Caco-2 (cell line): ENCODE measurements at regions not wholly inside any gene's neighbourhood (a gene's known extent, or its start where the extent isn't known, plus 50 kb on each side); places are given as distances from the start of the nearest gene placed in this dataset.

Experiments used
- BruUV-seq: library from RNA; stranded (reverse); fragments of 400-500 nt; replicated peaks from 2 replicates; lab custom pipeline; 2021; lab: Mats Ljungman, UMichigan
- CTCF ChIA-PET: fragments of 300-600 bp; sonication (Branson Sonifier 250); formaldehyde crosslinking; loops from one replicate; lab custom pipeline; 2022; ENCODE audit warnings: antibody characterized with exemption; lab: Charles Lee
- POLR2A ChIA-PET: fragments of 300-600 bp; sonication (Branson Sonifier 250); formaldehyde crosslinking; loops from one replicate; lab custom pipeline; 2022; ENCODE audit warnings: antibody characterized with exemption; lab: Charles Lee
- DNase-seq, 2 experiments: peaks; one replicate each; pipeline versions ENCODE4 v3.0.0 to v3.0.0-alpha.2; 2020 to 2022
- H3K27me3 ChIP-seq: replicated peaks from 2 replicates; pipeline ENCODE4 v1.6.0; 2011; ENCODE audit warnings: low read length; ENCODE audit not compliant: control insufficient read depth, insufficient read depth
- H3K36me3 ChIP-seq: 2 replicates; pipeline ENCODE4 v1.5.1; 2011; ENCODE audit warnings: low read length; ENCODE audit not compliant: control insufficient read depth, insufficient read depth
- H3K4me1 ChIP-seq: fragments of 250-450 bp; sonication (Bioruptor Pico); 2 replicates; pipeline ENCODE4 v1.5.1; 2020; ENCODE audit warnings: mild to moderate bottlenecking
- H3K4me3 ChIP-seq: 2 replicates; pipeline ENCODE4 v1.5.1; 2011; ENCODE audit warnings: low read depth, mild to moderate bottlenecking, control low read depth, low read length
- H3K9me3 ChIP-seq: fragments of 250-450 bp; sonication (Bioruptor Pico); 2 replicates; pipeline ENCODE4 v1.5.1; 2020; ENCODE audit warnings: mild to moderate bottlenecking, moderate library complexity
- H3K27ac Mint-ChIP-seq: one replicate; pipeline ENCODE4 v1.8.0; 2022; ENCODE audit warnings: mixed read lengths; ENCODE audit not compliant: unreplicated experiment
- H3K27me3 Mint-ChIP-seq: one replicate; pipeline ENCODE4 v1.8.0; 2022; ENCODE audit warnings: mixed read lengths; ENCODE audit not compliant: insufficient read depth, unreplicated experiment
- H3K36me3 Mint-ChIP-seq: one replicate; pipeline ENCODE4 v1.8.0; 2022; ENCODE audit warnings: mild to moderate bottlenecking, mixed read lengths; ENCODE audit not compliant: insufficient read depth, unreplicated experiment
- H3K4me1 Mint-ChIP-seq: one replicate; pipeline ENCODE4 v1.8.0; 2022; ENCODE audit warnings: low read depth, mixed read lengths; ENCODE audit not compliant: unreplicated experiment
- H3K4me3 Mint-ChIP-seq: one replicate; pipeline ENCODE4 v1.8.0; 2022; ENCODE audit warnings: mild to moderate bottlenecking, moderate library complexity, mixed read lengths; ENCODE audit not compliant: unreplicated experiment
- H3K9me3 Mint-ChIP-seq: one replicate; pipeline ENCODE4 v1.8.0; 2022; ENCODE audit warnings: mixed read lengths; ENCODE audit not compliant: unreplicated experiment
- intact Hi-C: fragments of 100-400 bp; cut with micrococcal nuclease; formaldehyde crosslinking; loops from one replicate; pipeline ENCODE4 v1.10.0; 2022; ENCODE audit not compliant: unreplicated experiment
- TF ChIP-seq, protein P1 (sequence below), 2 experiments: fragments of 200-600 bp in 1 of 2; IDR thresholded peaks; 1 replicate in 1 of 2; 2 replicates in 1 of 2; pipeline versions ENCODE4 v1.5.1 to v1.8.0; 2011 to 2022; ENCODE audit warnings: antibody characterized with exemption in 1 of 2, control low read depth in 1 of 2, inconsistent platforms in 1 of 2, low read depth in 1 of 2, low read length in 1 of 2, mild to moderate bottlenecking in 1 of 2, moderate library complexity in 1 of 2; ENCODE audit not compliant: insufficient read depth in 1 of 2, severe bottlenecking in 1 of 2, unreplicated experiment in 1 of 2

- TF ChIP-seq, protein P1, sequence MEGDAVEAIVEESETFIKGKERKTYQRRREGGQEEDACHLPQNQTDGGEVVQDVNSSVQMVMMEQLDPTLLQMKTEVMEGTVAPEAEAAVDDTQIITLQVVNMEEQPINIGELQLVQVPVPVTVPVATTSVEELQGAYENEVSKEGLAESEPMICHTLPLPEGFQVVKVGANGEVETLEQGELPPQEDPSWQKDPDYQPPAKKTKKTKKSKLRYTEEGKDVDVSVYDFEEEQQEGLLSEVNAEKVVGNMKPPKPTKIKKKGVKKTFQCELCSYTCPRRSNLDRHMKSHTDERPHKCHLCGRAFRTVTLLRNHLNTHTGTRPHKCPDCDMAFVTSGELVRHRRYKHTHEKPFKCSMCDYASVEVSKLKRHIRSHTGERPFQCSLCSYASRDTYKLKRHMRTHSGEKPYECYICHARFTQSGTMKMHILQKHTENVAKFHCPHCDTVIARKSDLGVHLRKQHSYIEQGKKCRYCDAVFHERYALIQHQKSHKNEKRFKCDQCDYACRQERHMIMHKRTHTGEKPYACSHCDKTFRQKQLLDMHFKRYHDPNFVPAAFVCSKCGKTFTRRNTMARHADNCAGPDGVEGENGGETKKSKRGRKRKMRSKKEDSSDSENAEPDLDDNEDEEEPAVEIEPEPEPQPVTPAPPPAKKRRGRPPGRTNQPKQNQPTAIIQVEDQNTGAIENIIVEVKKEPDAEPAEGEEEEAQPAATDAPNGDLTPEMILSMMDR (IDR thresholded peaks at IDR 0.05; ENCODE audit: insufficient read depth in 1 of 2, low read depth in 1 of 2, low read length in 1 of 2, severe bottlenecking in 1 of 2, unreplicated experiment in 1 of 2): no peak
- intact Hi-C loops: loop anchor here (10.0 kb wide), 1 partner anchor 486 kb away; no protein-coding TSS in a partner anchor
- Histone ChIP-seq H3K36me3 (no peaks in the 10 kb centered on the region), H3K4me1 (peaks cover 4% of the 10 kb centered on the region), H3K27me3 (no peaks in the 10 kb centered on the region), H3K9me3 (no peaks in the 10 kb centered on the region), H3K4me3 (no peak overlapping the region)
- no TSS peak for BruUV-seq
- POLR2A ChIA-PET: no interaction called here
- CTCF ChIA-PET: no interaction called here
- DNase-seq: no peak
- no peaks in the 10 kb centered on the region for H3K4me1 Mint-ChIP-seq
- no peak overlapping the region for H3K27ac Mint-ChIP-seq
- no peaks in the 10 kb centered on the region for H3K9me3 Mint-ChIP-seq
- H3K36me3 Mint-ChIP-seq: no peaks in the 10 kb centered on the region
- H3K4me3 Mint-ChIP-seq: no peak overlapping the region
- H3K27me3 Mint-ChIP-seq: no peaks in the 10 kb centered on the region
Measured at GRCh38 chr1:219560856-219561255, 52.0 kb downstream of the ZC3H11B start.

- Histone ChIP-seq H3K4me3 (no peak overlapping the region), H3K9me3 (no peaks in the 10 kb centered on the region), H3K4me1 (peaks cover 8% of the 10 kb centered on the region), H3K27me3 (no peaks in the 10 kb centered on the region), H3K36me3 (no peaks in the 10 kb centered on the region)
- intact Hi-C loops: loop anchor here (1.0 to 10.0 kb wide), 2 partner anchors 30 to 485 kb away; no protein-coding TSS in a partner anchor
- TF ChIP-seq, protein P1 (IDR thresholded peaks at IDR 0.05; ENCODE audit: insufficient read depth in 1 of 2, low read depth in 1 of 2, low read length in 1 of 2, severe bottlenecking in 1 of 2, unreplicated experiment in 1 of 2): no peak
- POLR2A ChIA-PET: no interaction called here
- Mint-ChIP-seq H3K27ac (no peak overlapping the region), H3K36me3 (no peaks in the 10 kb centered on the region), H3K4me1 (no peaks in the 10 kb centered on the region), H3K27me3 (no peaks in the 10 kb centered on the region), H3K4me3 (no peak overlapping the region), H3K9me3 (no peaks in the 10 kb centered on the region)
- CTCF ChIA-PET: no interaction called here
- no peak for DNase-seq
- no TSS peak for BruUV-seq
Measured at GRCh38 chr1:219559899-219560298, 53.0 kb downstream of the ZC3H11B start.

GRCh38 chr1:219555806-219556205, 57.1 kb downstream of the ZC3H11B start:
- TF ChIP-seq, protein P1 (IDR thresholded peaks at IDR 0.05; ENCODE audit: insufficient read depth in 1 of 2, low read depth in 1 of 2, low read length in 1 of 2, severe bottlenecking in 1 of 2, unreplicated experiment in 1 of 2): no peak
- Mint-ChIP-seq H3K36me3 (no peaks in the 10 kb centered on the region), H3K9me3 (no peaks in the 10 kb centered on the region), H3K27me3 (no peaks in the 10 kb centered on the region), H3K4me1 (no peaks in the 10 kb centered on the region), H3K27ac (no peak overlapping the region), H3K4me3 (no peak overlapping the region)
- H3K4me3 ChIP-seq: no peak overlapping the region
- no peak for DNase-seq
- no peaks in the 10 kb centered on the region for H3K9me3 ChIP-seq
- H3K4me1 ChIP-seq: peaks cover 8% of the 10 kb centered on the region
- ChIA-PET CTCF (no interaction called here), POLR2A (no interaction called here)
- intact Hi-C loops: no loop called here
- BruUV-seq: no TSS peak
- no peaks in the 10 kb centered on the region for H3K36me3 ChIP-seq
- no peaks in the 10 kb centered on the region for H3K27me3 ChIP-seq
